Peyer's patch (tissue), 4 donors: ENCODE measurements at regions not wholly inside any gene's neighbourhood (a gene's known extent, or its start where the extent isn't known, plus 50 kb on each side); places are given as distances from the start of the nearest gene placed in this dataset.
"Not testable (repeated sequence)": the region's sequence is repeated elsewhere in the genome, so short reads cannot be mapped to it uniquely, and the experiment has no call there.

ENCODE experiments used
- DNase-seq, 3 donors: peaks; one replicate each; pipeline ENCODE4 v3.0.0-alpha.2; 2017 to 2019
- H3K27ac ChIP-seq, 4 donors: fragments of 200-600 bp; sonication (generic); one replicate each; pipeline ENCODE4 v1.5.1; 2016 to 2019
- H3K27me3 ChIP-seq, 2 donors: fragments of 200-600 bp; sonication (generic); one replicate each; pipeline ENCODE4 v1.5.1; 2019
- H3K36me3 ChIP-seq, 3 donors: fragments of 200-600 bp; sonication (generic); one replicate each; pipeline ENCODE4 v1.5.1; 2016 to 2019
- H3K4me1 ChIP-seq, 4 donors: fragments of 200-600 bp; sonication (generic); one replicate each; pipeline ENCODE4 v1.5.1; 2016 to 2019
- H3K4me3 ChIP-seq, 4 donors: fragments of 200-600 bp; sonication (generic); 1 replicate in 3 of 4; 2 replicates in 1 of 4; pipeline ENCODE4 v1.5.1; 2016 to 2019; ENCODE audit warnings: mild to moderate bottlenecking in 1 of 4
- H3K9me3 ChIP-seq, 4 donors: fragments of 200-600 bp; sonication (generic); one replicate each; pipeline ENCODE4 v1.5.1; 2016 to 2019; ENCODE audit warnings: mild to moderate bottlenecking in 1 of 4
- CTCF ChIP-seq, 6 experiments: fragments of 450-650 bp in 4 of 6; fragments of 200-600 bp in 2 of 6; sonication (generic) in 1 of 6; IDR thresholded peaks; one replicate each; pipeline ENCODE4 v1.5.1; 2017 to 2019; ENCODE audit warnings: antibody characterized with exemption in 6 of 6, mild to moderate bottlenecking in 3 of 6, moderate library complexity in 1 of 6
- POLR2A ChIP-seq, 2 donors: fragments of 450-650 bp; IDR thresholded peaks; one replicate each; pipeline ENCODE4 v1.5.1; 2017; ENCODE audit warnings: antibody characterized with exemption in 2 of 2, mild to moderate bottlenecking in 2 of 2, moderate library complexity in 2 of 2

- Histone ChIP-seq H3K27ac (no peak overlapping the region), H3K27me3 (no peaks in the 10 kb centered on the region), H3K9me3 (no peaks in the 10 kb centered on the region), H3K36me3 (no peaks in the 10 kb centered on the region), H3K4me3 (no peak overlapping the region), H3K4me1 (peaks cover 0 to 6% (median 0%) of the 10 kb centered on the region in 4 donors)
- TF ChIP-seq POLR2A (IDR thresholded peaks at IDR 0.05) (no peak), CTCF (IDR thresholded peaks at IDR 0.05) (no peak)
- no peak for DNase-seq
These were observed 140.6 kb downstream of the ALOX5 start for GRCh38 chr10:45514291-45515270.

- no peaks in the 10 kb centered on the region for H3K27me3 ChIP-seq
- TF ChIP-seq CTCF (IDR thresholded peaks at IDR 0.05) (no peak), POLR2A (IDR thresholded peaks at IDR 0.05) (no peak)
- no peak overlapping the region for H3K4me3 ChIP-seq
- H3K9me3 ChIP-seq: no peaks in the 10 kb centered on the region
- peaks cover 0 to 6% (median 0%) of the 10 kb centered on the region in 4 donors for H3K4me1 ChIP-seq
- no peak overlapping the region for H3K27ac ChIP-seq
- no peaks in the 10 kb centered on the region for H3K36me3 ChIP-seq
- no peak for DNase-seq
These were observed 139.5 kb downstream of the ALOX5 start for GRCh38 chr10:45513551-45513950.

- H3K27me3 ChIP-seq, H3K36me3 ChIP-seq, DNase-seq, H3K4me1 ChIP-seq, H3K4me3 ChIP-seq, H3K9me3 ChIP-seq, H3K27ac ChIP-seq: not testable (repeated sequence)
These were observed 137.9 kb downstream of the ALOX5 start for GRCh38 chr10:45511926-45512325.

GRCh38 chr10:45509491-45509890, 135.5 kb downstream of the ALOX5 start:
- no peaks in the 10 kb centered on the region for H3K27me3 ChIP-seq

GRCh38 chr10:45505311-45505710, 131.3 kb downstream of the ALOX5 start:
- no peak overlapping the region for H3K4me3 ChIP-seq
- TF ChIP-seq CTCF (IDR thresholded peaks at IDR 0.05): no peak
- TF ChIP-seq POLR2A (IDR thresholded peaks at IDR 0.05): no peak
- no peak for DNase-seq

More at GRCh38 chr10:45509491-45509890, 135.5 kb downstream of the ALOX5 start:
- Histone ChIP-seq H3K27ac (no peak overlapping the region), H3K4me3 (no peak overlapping the region), H3K4me1 (peaks cover 0 to 2% (median 0%) of the 10 kb centered on the region in 4 donors), H3K9me3 (no peaks in the 10 kb centered on the region), H3K36me3 (no peaks in the 10 kb centered on the region)
- DNase-seq: no peak
- no peak for TF ChIP-seq CTCF (IDR thresholded peaks at IDR 0.05)

GRCh38 chr10:45502458-45502857, 128.4 kb downstream of the ALOX5 start:
- no peak overlapping the region for H3K4me3 ChIP-seq
- no peaks in the 10 kb centered on the region for H3K4me1 ChIP-seq
- H3K9me3 ChIP-seq: no peaks in the 10 kb centered on the region
- TF ChIP-seq POLR2A (IDR thresholded peaks at IDR 0.05): no peak
- TF ChIP-seq CTCF (IDR thresholded peaks at IDR 0.05): no peak
- no peaks in the 10 kb centered on the region for H3K36me3 ChIP-seq
- no peak for DNase-seq
- no peak overlapping the region for H3K27ac ChIP-seq
- H3K27me3 ChIP-seq: no peaks in the 10 kb centered on the region

More at GRCh38 chr10:45505311-45505710, 131.3 kb downstream of the ALOX5 start:
- H3K27ac ChIP-seq: no peak overlapping the region
- H3K9me3 ChIP-seq: no peaks in the 10 kb centered on the region
- H3K4me1 ChIP-seq: no peaks in the 10 kb centered on the region
- no peaks in the 10 kb centered on the region for H3K36me3 ChIP-seq
- H3K27me3 ChIP-seq: no peaks in the 10 kb centered on the region
